Neural cell (in vitro differentiated cells): ENCODE measurements at regions not wholly inside any gene's neighbourhood (a gene's known extent, or its start where the extent isn't known, plus 50 kb on each side); places are given as distances from the start of the nearest gene placed in this dataset.
"Not testable (repeated sequence)": the region's sequence is repeated elsewhere in the genome, so short reads cannot be mapped to it uniquely, and the experiment has no call there.

Experiments
- H2AFZ ChIP-seq: fragments of 200-600, 300-800 bp; sonication (generic), shearing (Covaris generic); 2 replicates; pipeline ENCODE4 v1.6.0; 2014; ENCODE audit warnings: low read depth, mild to moderate bottlenecking, antibody characterized with exemption, low read length, moderate library complexity
- H3F3A ChIP-seq: fragments of 200-600 bp; shearing (Covaris generic); 2 replicates; pipeline ENCODE4 v1.6.1; 2016; ENCODE audit warnings: mild to moderate bottlenecking, moderate library complexity, mixed read lengths, antibody characterized with exemption, low read length; ENCODE audit not compliant: insufficient read depth, poor library complexity, severe bottlenecking
- H3K27ac ChIP-seq: fragments of 200-600, 300-800 bp; sonication (generic), shearing (Covaris generic); 2 replicates; pipeline ENCODE4 v1.5.1; 2014; ENCODE audit warnings: mild to moderate bottlenecking, low read length, moderate library complexity
- H3K27me3 ChIP-seq: fragments of 300-800, 200-600 bp; sonication (generic), shearing (Covaris generic); 2 replicates; pipeline ENCODE4 v1.6.0; 2014; ENCODE audit warnings: mild to moderate bottlenecking, low read depth, low read length, moderate library complexity; ENCODE audit not compliant: insufficient read depth
- H3K36me3 ChIP-seq: fragments of 300-800, 200-600 bp; sonication (generic), shearing (Covaris generic); 2 replicates; pipeline ENCODE4 v1.5.1; 2014; ENCODE audit warnings: mild to moderate bottlenecking, antibody characterized with exemption, low read length, moderate library complexity; ENCODE audit not compliant: insufficient read depth
- H3K4me2 ChIP-seq: fragments of 300-800, 200-600 bp; sonication (generic), shearing (Covaris generic); 2 replicates; pipeline ENCODE4 v1.6.0; 2014; ENCODE audit warnings: mild to moderate bottlenecking, low read length
- H3K4me3 ChIP-seq: fragments of 300-800, 200-600 bp; sonication (generic), shearing (Covaris generic); 2 replicates; pipeline ENCODE4 v1.5.1; 2014; ENCODE audit warnings: mild to moderate bottlenecking, low read length, moderate library complexity
- H3K79me2 ChIP-seq: fragments of 200-600 bp; shearing (Covaris generic); replicated peaks from 2 replicates; pipeline ENCODE4 v1.6.0; 2014; ENCODE audit warnings: mild to moderate bottlenecking, low read length, moderate library complexity; ENCODE audit not compliant: insufficient read depth
- H3K9ac ChIP-seq: fragments of 300-800, 200-600 bp; sonication (generic), shearing (Covaris generic); 2 replicates; pipeline ENCODE4 v1.6.1; 2016; ENCODE audit warnings: mild to moderate bottlenecking, low read length, mixed read lengths
- H3K9me2 ChIP-seq: fragments of 200-600 bp; shearing (Covaris generic); 2 replicates; pipeline ENCODE4 v1.6.1; 2016; ENCODE audit warnings: mild to moderate bottlenecking, low read length, mixed read lengths; ENCODE audit not compliant: insufficient read depth
- H3K9me3 ChIP-seq: fragments of 200-600, 300-800 bp; sonication (generic), shearing (Covaris generic); 2 replicates; pipeline ENCODE4 v1.6.1; 2016; ENCODE audit warnings: mild to moderate bottlenecking, mixed run types, low read length, moderate library complexity, mixed read lengths
- H4K20me1 ChIP-seq: fragments of 200-600 bp; shearing (Covaris generic); 2 replicates; pipeline ENCODE4 v1.6.1; 2016; ENCODE audit warnings: mild to moderate bottlenecking, mixed run types; ENCODE audit not compliant: insufficient read depth
- EZH2 ChIP-seq: fragments of 200-600, 300-800 bp; shearing (Covaris generic), sonication (generic); IDR thresholded peaks from 2 replicates; pipeline ENCODE4 v1.6.1; 2014; ENCODE audit warnings: antibody characterized with exemption, low read length, borderline replicate concordance, mild to moderate bottlenecking; ENCODE audit not compliant: insufficient read depth, poor library complexity, severe bottlenecking
- MXI1 ChIP-seq: fragments of 450-650 bp; conservative IDR thresholded peaks from 2 replicates; pipeline ENCODE4 v1.6.1; 2014; ENCODE audit warnings: antibody characterized with exemption, mild to moderate bottlenecking; ENCODE audit not compliant: poor library complexity, severe bottlenecking
- POLR2AphosphoS5 ChIP-seq: IDR thresholded peaks from 2 replicates; pipeline ENCODE4 v1.6.1; 2012
- RAD21 ChIP-seq: fragments of 450-650 bp; conservative IDR thresholded peaks from 2 replicates; pipeline ENCODE4 v1.6.1; 2014; ENCODE audit warnings: antibody characterized with exemption, mild to moderate bottlenecking, moderate library complexity
- SMC3 ChIP-seq: fragments of 450-650 bp; conservative IDR thresholded peaks from 2 replicates; pipeline ENCODE4 v1.6.1; 2014; ENCODE audit warnings: antibody characterized with exemption, mild to moderate bottlenecking, moderate library complexity; ENCODE audit not compliant: poor library complexity
- TAF1 ChIP-seq: IDR thresholded peaks from 2 replicates; pipeline ENCODE4 v1.6.1; 2012; ENCODE audit warnings: low read depth
- TF ChIP-seq, protein P1 (sequence below): fragments of 450-650 bp; IDR thresholded peaks from 2 replicates; pipeline ENCODE4 v1.5.1; 2014; ENCODE audit warnings: antibody characterized with exemption, mild to moderate bottlenecking, moderate library complexity; ENCODE audit not compliant: poor library complexity, severe bottlenecking

- no peak overlapping the region for H2AFZ ChIP-seq
- H4K20me1 ChIP-seq: no peaks in the 10 kb centered on the region
- H3K4me2 ChIP-seq: no peak overlapping the region
- no peak overlapping the region for H3K9ac ChIP-seq
- no peak for TF ChIP-seq EZH2
- TF ChIP-seq, protein P1, sequence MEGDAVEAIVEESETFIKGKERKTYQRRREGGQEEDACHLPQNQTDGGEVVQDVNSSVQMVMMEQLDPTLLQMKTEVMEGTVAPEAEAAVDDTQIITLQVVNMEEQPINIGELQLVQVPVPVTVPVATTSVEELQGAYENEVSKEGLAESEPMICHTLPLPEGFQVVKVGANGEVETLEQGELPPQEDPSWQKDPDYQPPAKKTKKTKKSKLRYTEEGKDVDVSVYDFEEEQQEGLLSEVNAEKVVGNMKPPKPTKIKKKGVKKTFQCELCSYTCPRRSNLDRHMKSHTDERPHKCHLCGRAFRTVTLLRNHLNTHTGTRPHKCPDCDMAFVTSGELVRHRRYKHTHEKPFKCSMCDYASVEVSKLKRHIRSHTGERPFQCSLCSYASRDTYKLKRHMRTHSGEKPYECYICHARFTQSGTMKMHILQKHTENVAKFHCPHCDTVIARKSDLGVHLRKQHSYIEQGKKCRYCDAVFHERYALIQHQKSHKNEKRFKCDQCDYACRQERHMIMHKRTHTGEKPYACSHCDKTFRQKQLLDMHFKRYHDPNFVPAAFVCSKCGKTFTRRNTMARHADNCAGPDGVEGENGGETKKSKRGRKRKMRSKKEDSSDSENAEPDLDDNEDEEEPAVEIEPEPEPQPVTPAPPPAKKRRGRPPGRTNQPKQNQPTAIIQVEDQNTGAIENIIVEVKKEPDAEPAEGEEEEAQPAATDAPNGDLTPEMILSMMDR: no peak
- no peak for TF ChIP-seq SMC3
- no peak for TF ChIP-seq MXI1
- H3F3A ChIP-seq: no peaks in the 10 kb centered on the region
- no peaks in the 10 kb centered on the region for H3K27me3 ChIP-seq
- H3K79me2 ChIP-seq: no peaks in the 10 kb centered on the region
- H3K9me2 ChIP-seq: no peaks in the 10 kb centered on the region
- H3K36me3 ChIP-seq: no peaks in the 10 kb centered on the region
- no peak overlapping the region for H3K4me3 ChIP-seq
- no peak overlapping the region for H3K27ac ChIP-seq
- no peaks in the 10 kb centered on the region for H3K9me3 ChIP-seq
These were observed 251.5 kb upstream of the THUMPD2 start for GRCh38 chr2:40030456-40030975.

- Histone ChIP-seq H3K36me3 (no peaks in the 10 kb centered on the region), H4K20me1 (no peaks in the 10 kb centered on the region), H3K27ac (no peak overlapping the region), H3K79me2 (no peaks in the 10 kb centered on the region), H3K4me3 (no peak overlapping the region), H3K9me3 (no peaks in the 10 kb centered on the region), H3F3A (no peaks in the 10 kb centered on the region), H3K27me3 (no peaks in the 10 kb centered on the region), H2AFZ (no peak overlapping the region), H3K4me2 (no peak overlapping the region), H3K9ac (no peak overlapping the region), H3K9me2 (no peaks in the 10 kb centered on the region)
- no peak for TF ChIP-seq TAF1
- TF ChIP-seq RAD21: no peak
- TF ChIP-seq, protein P1: no peak
These were observed 249.9 kb upstream of the THUMPD2 start for GRCh38 chr2:40028792-40029488.

DNA sequence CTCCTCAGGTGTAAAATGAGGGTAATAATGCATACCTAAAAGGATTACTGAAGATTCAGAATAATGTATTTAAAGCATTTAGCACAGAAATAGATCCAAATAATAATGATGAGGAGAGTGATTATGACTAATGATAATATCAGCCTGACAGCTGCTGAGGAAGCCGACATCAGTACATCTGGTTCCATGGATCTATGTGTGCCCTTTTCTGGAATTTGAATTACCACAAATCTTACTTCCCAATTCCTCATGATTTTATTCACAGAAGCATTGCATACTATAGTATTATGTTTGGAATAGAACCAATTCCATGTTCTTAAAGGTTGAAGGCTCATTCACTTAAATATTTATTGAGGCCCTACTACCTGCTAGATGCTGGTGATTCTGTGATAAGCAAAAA, 248.9 kb upstream of the THUMPD2 start:
- Histone ChIP-seq H3K4me3 (no peak overlapping the region), H3F3A (no peaks in the 10 kb centered on the region), H3K9ac (no peak overlapping the region), H3K27me3 (no peaks in the 10 kb centered on the region), H3K9me3 (no peaks in the 10 kb centered on the region), H2AFZ (no peak overlapping the region), H3K79me2 (no peaks in the 10 kb centered on the region), H4K20me1 (no peaks in the 10 kb centered on the region), H3K36me3 (no peaks in the 10 kb centered on the region), H3K4me2 (no peak overlapping the region), H3K27ac (no peak overlapping the region), H3K9me2 (no peaks in the 10 kb centered on the region)
- TF ChIP-seq POLR2AphosphoS5 (no peak), MXI1 (no peak), RAD21 (no peak), TAF1 (no peak), SMC3 (no peak)
- TF ChIP-seq, protein P1: no peak

GRCh38 chr2:40025276-40025675, 246.2 kb upstream of the THUMPD2 start:
- H3K9me2 ChIP-seq, H3K4me3 ChIP-seq, H3F3A ChIP-seq, H3K9ac ChIP-seq, H4K20me1 ChIP-seq, H3K4me2 ChIP-seq, H2AFZ ChIP-seq, H3K27me3 ChIP-seq, H3K27ac ChIP-seq, H3K79me2 ChIP-seq, H3K9me3 ChIP-seq, H3K36me3 ChIP-seq: not testable (repeated sequence)
